CD14-positive monocyte (primary cell): ENCODE measurements at regions not wholly inside any gene's neighbourhood (a gene's known extent, or its start where the extent isn't known, plus 50 kb on each side); places are given as distances from the start of the nearest gene placed in this dataset.

Experiments
- DNase-seq, 3 donors: peaks; one replicate each; pipeline ENCODE4 v3.0.0-alpha.2; 2011 to 2022
- H2AFZ ChIP-seq: 2 replicates; pipeline ENCODE4 v1.6.0; 2012; ENCODE audit warnings: mild to moderate bottlenecking, low read depth, low read length, inconsistent platforms; ENCODE audit not compliant: insufficient read depth, poor library complexity, severe bottlenecking
- H3K27ac ChIP-seq, 2 donors: 1 replicate in 1 of 2; 2 replicates in 1 of 2; pipeline ENCODE4 v1.5.1; 2012 to 2013; ENCODE audit warnings: low read length in 2 of 2, control low read depth in 1 of 2, inconsistent platforms in 1 of 2, low read depth in 1 of 2, mild to moderate bottlenecking in 1 of 2
- H3K27me3 ChIP-seq, 2 donors: one replicate each; pipeline versions ENCODE4 v1.6.0 to v1.6.1; 2011 to 2013; ENCODE audit warnings: low read length in 2 of 2; ENCODE audit not compliant: control insufficient read depth in 2 of 2, insufficient read depth in 2 of 2
- H3K36me3 ChIP-seq, 2 donors: replicated peaks in 1 of 2; 1 replicate in 1 of 2; 2 replicates in 1 of 2; pipeline versions ENCODE4 v1.5.1 to v1.6.1; 2012 to 2013; ENCODE audit warnings: low read length in 2 of 2, control low read depth in 1 of 2, inconsistent platforms in 1 of 2, mild to moderate bottlenecking in 1 of 2; ENCODE audit not compliant: insufficient read depth in 2 of 2, control insufficient read depth in 1 of 2
- H3K4me1 ChIP-seq, 2 donors: 1 replicate in 1 of 2; 2 replicates in 1 of 2; pipeline versions ENCODE4 v1.5.1 to v1.6.1; 2012 to 2013; ENCODE audit warnings: low read length in 2 of 2, control low read depth in 1 of 2, inconsistent platforms in 1 of 2, mild to moderate bottlenecking in 1 of 2, moderate library complexity in 1 of 2; ENCODE audit not compliant: insufficient read depth in 2 of 2, control insufficient read depth in 1 of 2
- H3K4me2 ChIP-seq: replicated peaks from 2 replicates; pipeline ENCODE3; 2012; ENCODE audit warnings: low read length, moderate library complexity, mild to moderate bottlenecking; ENCODE audit not compliant: poor library complexity, severe bottlenecking; ENCODE audit errors: extremely low read depth
- H3K4me3 ChIP-seq, 3 experiments: fragments of 200-600 bp in 1 of 3; sonication (generic) in 1 of 3; replicated peaks in 1 of 3; 1 replicate in 2 of 3; 2 replicates in 1 of 3; pipeline ENCODE4 v1.5.1; 2011 to 2013; ENCODE audit warnings: low read length in 3 of 3, mild to moderate bottlenecking in 3 of 3, control low read depth in 2 of 3, low read depth in 2 of 3, inconsistent platforms in 1 of 3, moderate library complexity in 1 of 3
- H3K79me2 ChIP-seq: 2 replicates; pipeline ENCODE4 v1.6.0; 2012; ENCODE audit warnings: mild to moderate bottlenecking, control low read depth, inconsistent platforms, low read length, moderate library complexity; ENCODE audit not compliant: insufficient read depth
- H3K9ac ChIP-seq: 2 replicates; pipeline ENCODE4 v1.6.0; 2017; ENCODE audit warnings: low read length, mild to moderate bottlenecking; ENCODE audit not compliant: insufficient read depth, poor library complexity, severe bottlenecking
- H3K9me3 ChIP-seq, 2 donors: replicated peaks in 1 of 2; 1 replicate in 1 of 2; 2 replicates in 1 of 2; pipeline versions ENCODE4 v1.5.1 to v1.6.1; 2012 to 2013; ENCODE audit warnings: low read length in 2 of 2, control low read depth in 1 of 2; ENCODE audit not compliant: control insufficient read depth in 1 of 2, insufficient read depth in 1 of 2
- H4K20me1 ChIP-seq: 2 replicates; pipeline ENCODE4 v1.6.0; 2012; ENCODE audit warnings: mild to moderate bottlenecking, low read length, control low read depth, moderate library complexity; ENCODE audit not compliant: insufficient read depth
- H3K27ac Mint-ChIP-seq, 7 donors: one replicate each; pipeline ENCODE4 v1.8.0; 2020; ENCODE audit warnings: mild to moderate bottlenecking in 7 of 7, mixed read lengths in 7 of 7, moderate library complexity in 6 of 7, inconsistent platforms in 2 of 7
- H3K27me3 Mint-ChIP-seq, 3 donors: one replicate each; pipeline ENCODE4 v1.8.0; 2021 to 2022; ENCODE audit warnings: low read depth in 3 of 3, mild to moderate bottlenecking in 3 of 3, mixed read lengths in 3 of 3, moderate library complexity in 3 of 3, inconsistent platforms in 1 of 3
- H3K36me3 Mint-ChIP-seq, 2 donors: one replicate each; pipeline ENCODE4 v1.8.0; 2020; ENCODE audit warnings: mixed read lengths in 2 of 2, inconsistent platforms in 1 of 2, mild to moderate bottlenecking in 1 of 2
- H3K4me1 Mint-ChIP-seq: one replicate; pipeline ENCODE4 v1.8.0; 2020; ENCODE audit warnings: mild to moderate bottlenecking, mixed read lengths
- H3K4me3 Mint-ChIP-seq, 2 donors: one replicate each; pipeline ENCODE4 v1.8.0; 2020; ENCODE audit warnings: mild to moderate bottlenecking in 2 of 2, mixed read lengths in 2 of 2, moderate library complexity in 1 of 2
- H3K9me3 Mint-ChIP-seq, 7 donors: one replicate each; pipeline ENCODE4 v1.8.0; 2020 to 2022; ENCODE audit warnings: mixed read lengths in 7 of 7, mild to moderate bottlenecking in 6 of 7, moderate library complexity in 6 of 7, inconsistent platforms in 2 of 7
- WGBS: methylation state at CpG from one replicate; pipeline ENCODE4 v1.1.5; 2013; ENCODE audit warnings: missing lambda C conversion rate; ENCODE audit not compliant: insufficient coverage; 5-methylcytosine and 5-hydroxymethylcytosine counted together
- intact Hi-C, 2 donors: fragments of 100-400 bp; cut with micrococcal nuclease; formaldehyde crosslinking; loops; one replicate each; pipeline versions ENCODE4 v1.15.0 to v1.15.1; 2023
- TF ChIP-seq, protein P1 (sequence below): fragments of 200-600 bp; IDR thresholded peaks from one replicate; pipeline ENCODE4 v1.8.0; 2022; ENCODE audit warnings: antibody characterized with exemption, mild to moderate bottlenecking

DNA sequence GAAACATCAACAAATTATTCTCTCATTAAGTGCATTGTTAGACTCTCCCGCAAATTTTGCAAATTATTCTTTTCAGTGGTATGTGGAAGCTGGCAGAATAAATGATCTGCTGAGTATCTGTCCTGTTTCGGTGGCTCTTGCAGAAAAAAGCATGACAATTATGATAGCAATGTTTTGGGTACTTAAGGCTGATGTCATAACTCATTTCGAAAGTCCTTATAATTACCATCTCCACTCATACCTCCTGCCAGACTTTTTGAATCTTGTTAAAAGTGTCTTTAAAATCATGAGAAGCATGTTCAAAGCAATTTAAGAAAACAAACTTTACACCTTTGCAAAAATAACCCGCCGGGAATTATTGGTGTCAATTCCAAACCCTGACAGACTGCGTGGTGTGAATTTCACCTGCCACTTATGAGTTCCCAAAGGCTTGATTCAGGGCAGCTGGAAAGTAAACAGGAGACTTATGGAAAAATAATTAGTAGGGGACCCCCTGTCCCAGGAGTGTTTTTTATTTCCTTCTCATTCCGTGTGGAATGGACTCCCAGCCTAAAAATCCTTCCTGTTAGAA, 87.6 kb upstream of the E2F3 start:
- Histone ChIP-seq H3K4me3 (no peak overlapping the region), H3K36me3 (no peaks in the 10 kb centered on the region), H3K4me1 (peaks cover 0 to 2% of the 10 kb centered on the region in 2 donors), H3K27me3 (no peaks in the 10 kb centered on the region), H3K79me2 (no peaks in the 10 kb centered on the region), H3K4me2 (no peak overlapping the region), H3K27ac (no peak overlapping the region), H3K9ac (no peak overlapping the region), H4K20me1 (no peaks in the 10 kb centered on the region), H3K9me3 (peaks cover 0 to 6% of the 10 kb centered on the region in 2 donors), H2AFZ (no peak overlapping the region)
- Mint-ChIP-seq H3K27ac (no peak overlapping the region), H3K36me3 (no peaks in the 10 kb centered on the region), H3K9me3 (peaks cover 0 to 7% (median 3%) of the 10 kb centered on the region in 7 donors), H3K4me3 (no peak overlapping the region), H3K4me1 (no peaks in the 10 kb centered on the region), H3K27me3 (peaks cover 0 to 6% (median 3%) of the 10 kb centered on the region in 3 donors)
- TF ChIP-seq, protein P1, sequence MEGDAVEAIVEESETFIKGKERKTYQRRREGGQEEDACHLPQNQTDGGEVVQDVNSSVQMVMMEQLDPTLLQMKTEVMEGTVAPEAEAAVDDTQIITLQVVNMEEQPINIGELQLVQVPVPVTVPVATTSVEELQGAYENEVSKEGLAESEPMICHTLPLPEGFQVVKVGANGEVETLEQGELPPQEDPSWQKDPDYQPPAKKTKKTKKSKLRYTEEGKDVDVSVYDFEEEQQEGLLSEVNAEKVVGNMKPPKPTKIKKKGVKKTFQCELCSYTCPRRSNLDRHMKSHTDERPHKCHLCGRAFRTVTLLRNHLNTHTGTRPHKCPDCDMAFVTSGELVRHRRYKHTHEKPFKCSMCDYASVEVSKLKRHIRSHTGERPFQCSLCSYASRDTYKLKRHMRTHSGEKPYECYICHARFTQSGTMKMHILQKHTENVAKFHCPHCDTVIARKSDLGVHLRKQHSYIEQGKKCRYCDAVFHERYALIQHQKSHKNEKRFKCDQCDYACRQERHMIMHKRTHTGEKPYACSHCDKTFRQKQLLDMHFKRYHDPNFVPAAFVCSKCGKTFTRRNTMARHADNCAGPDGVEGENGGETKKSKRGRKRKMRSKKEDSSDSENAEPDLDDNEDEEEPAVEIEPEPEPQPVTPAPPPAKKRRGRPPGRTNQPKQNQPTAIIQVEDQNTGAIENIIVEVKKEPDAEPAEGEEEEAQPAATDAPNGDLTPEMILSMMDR = no peak
- no CpG with 5 or more reads among the region's 7 CpGs for WGBS
- DNase-seq = no peak
- intact Hi-C loops = no loop called here

DNA sequence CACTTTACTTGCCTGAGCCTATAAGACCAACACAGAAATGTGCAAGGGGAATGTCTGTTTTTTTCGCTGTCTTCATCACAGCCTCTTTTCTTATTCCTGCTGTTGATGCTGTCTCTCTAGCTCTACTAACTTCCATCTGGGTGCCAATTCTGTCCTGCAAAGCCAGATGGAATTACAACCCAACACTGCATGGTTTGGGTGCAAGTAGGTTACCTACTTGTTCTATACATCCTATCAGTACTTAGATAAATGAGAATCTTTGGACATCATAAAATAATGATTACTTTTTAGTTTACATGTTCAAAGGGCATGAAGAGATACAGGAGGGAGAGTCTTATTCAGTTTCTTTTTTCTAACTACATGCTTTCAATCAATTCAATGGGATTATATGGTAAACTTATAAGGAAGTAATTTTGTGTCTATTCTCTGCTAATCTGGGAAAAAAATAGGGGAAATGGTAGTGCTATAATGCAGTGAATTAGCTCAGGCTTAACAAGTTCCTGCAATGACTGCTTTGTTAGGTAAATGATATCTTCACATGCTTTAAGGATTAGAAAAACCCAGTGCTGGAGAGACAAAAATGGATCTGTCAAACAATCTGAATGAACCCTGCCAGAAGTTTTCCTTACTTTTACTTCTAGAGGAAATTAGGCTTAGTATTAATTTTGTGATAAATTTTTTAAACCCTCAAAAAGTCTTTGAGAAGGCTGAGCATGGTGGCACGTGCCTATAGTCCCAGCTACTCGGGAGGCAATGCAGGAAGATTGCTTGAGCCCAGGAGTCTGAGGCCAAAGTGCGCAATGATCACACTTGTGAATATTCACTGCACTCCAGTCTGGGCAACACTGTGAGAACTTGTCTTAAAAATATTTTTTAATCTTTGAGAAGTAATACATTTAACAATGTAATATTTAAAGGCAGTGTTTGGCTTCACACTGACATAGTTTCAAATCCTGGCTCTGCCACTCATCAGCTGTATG, 86.5 kb upstream of the E2F3 start:
- H3K4me1 ChIP-seq = peaks cover 5 to 8% of the 10 kb centered on the region in 2 donors
- TF ChIP-seq, protein P1 = no peak
- no peaks in the 10 kb centered on the region for H3K79me2 ChIP-seq
- no peak overlapping the region for H3K27ac ChIP-seq
- WGBS = 93% methylated on average over 3 of the region's 4 CpGs
- no peak overlapping the region for H3K9ac ChIP-seq
- H3K4me3 Mint-ChIP-seq = no peak overlapping the region
- H3K27me3 ChIP-seq = no peaks in the 10 kb centered on the region
- peaks cover 9% of the 10 kb centered on the region for H3K4me1 Mint-ChIP-seq
- no peak for DNase-seq
- no peak overlapping the region for H2AFZ ChIP-seq
- peaks cover 0 to 4% (median 3%) of the 10 kb centered on the region in 3 donors for H3K27me3 Mint-ChIP-seq
- H3K4me3 ChIP-seq = no peak overlapping the region
- no peaks in the 10 kb centered on the region for H3K36me3 ChIP-seq
- no peak overlapping the region for H3K27ac Mint-ChIP-seq
- peaks cover 3 to 10% (median 7%) of the 10 kb centered on the region in 7 donors for H3K9me3 Mint-ChIP-seq
- H3K9me3 ChIP-seq = peaks cover 0 to 8% of the 10 kb centered on the region in 2 donors
- H3K4me2 ChIP-seq = no peak overlapping the region
- no peaks in the 10 kb centered on the region for H4K20me1 ChIP-seq
- intact Hi-C loops = no loop called here
- H3K36me3 Mint-ChIP-seq = no peaks in the 10 kb centered on the region
